ENCODE measurements at regions not wholly inside any gene's neighbourhood (a gene's known extent, or its start where the extent isn't known, plus 50 kb on each side); places are given as distances from the start of the nearest gene placed in this dataset.

DNA sequence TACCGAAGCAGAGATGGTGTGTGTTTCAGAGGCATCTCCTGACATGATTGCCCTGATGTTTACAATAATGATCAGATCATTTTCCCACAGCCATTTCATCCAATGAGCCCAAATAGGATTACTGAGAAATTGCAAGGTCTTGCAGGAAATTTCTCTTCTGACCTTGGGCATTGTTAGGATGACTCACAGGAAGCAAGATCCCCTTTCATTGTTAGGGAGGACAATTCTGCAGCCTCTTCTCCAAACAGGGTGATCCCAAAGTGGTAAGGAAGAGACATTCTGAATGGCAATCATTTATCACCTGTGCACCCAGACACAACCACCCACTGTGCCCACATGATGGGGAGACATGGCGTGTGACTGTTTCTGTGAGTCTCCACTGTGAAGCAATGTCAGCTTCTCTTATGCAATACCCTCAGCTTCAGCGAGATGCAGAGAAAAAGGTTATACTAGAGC is 306.7 kb upstream of the XYLT1 start:
- Histone ChIP-seq H3K9ac (ENCODE audit: low read length) (no peak overlapping the region), H3K9me3 (ENCODE audit: low read length) (no peaks in the 10 kb centered on the region), H3K27me3 (ENCODE audit: control insufficient read depth in 1 of 2, insufficient read depth in 2 of 2, low read length in 2 of 2) (no peaks in the 10 kb centered on the region), H3K36me3 (ENCODE audit: insufficient read depth, low read length) (no peaks in the 10 kb centered on the region), H3K4me1 (ENCODE audit: insufficient read depth, low read length) (no peaks in the 10 kb centered on the region), H3K27ac (ENCODE audit: low read depth, low read length) (no peak overlapping the region), H3K4me3 (ENCODE audit: low read depth in 1 of 2, low read length in 2 of 2) (no peak overlapping the region)

DNA sequence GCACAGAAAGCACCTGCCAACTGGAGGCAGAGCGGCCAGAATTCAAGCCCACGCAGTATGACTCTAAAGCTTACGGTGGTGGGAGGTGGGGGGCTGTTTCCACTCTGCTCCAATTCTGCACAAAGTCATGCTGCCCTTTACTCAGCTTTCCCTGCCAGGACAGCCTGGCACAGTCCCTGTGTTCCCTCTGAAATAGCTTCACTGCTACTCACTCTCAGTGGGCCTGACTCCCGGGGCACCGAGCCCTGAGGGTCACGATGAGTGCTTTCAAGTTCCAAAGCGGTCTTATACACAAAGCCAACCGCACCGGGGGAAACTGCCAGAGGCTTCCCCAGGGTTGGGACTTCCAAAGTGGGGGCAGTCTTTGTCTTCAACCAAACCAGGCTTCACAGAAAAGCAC is 306.1 kb upstream of the XYLT1 start:
- Histone ChIP-seq H3K9me3 (ENCODE audit: low read length) (no peaks in the 10 kb centered on the region), H3K36me3 (ENCODE audit: insufficient read depth, low read length) (no peaks in the 10 kb centered on the region), H3K4me1 (ENCODE audit: insufficient read depth, low read length) (no peaks in the 10 kb centered on the region), H3K4me3 (ENCODE audit: low read depth in 1 of 2, low read length in 2 of 2) (no peak overlapping the region), H3K9ac (ENCODE audit: low read length) (no peak overlapping the region), H3K27me3 (ENCODE audit: control insufficient read depth in 1 of 2, insufficient read depth in 2 of 2, low read length in 2 of 2) (no peaks in the 10 kb centered on the region), H3K27ac (ENCODE audit: low read depth, low read length) (no peak overlapping the region)

DNA sequence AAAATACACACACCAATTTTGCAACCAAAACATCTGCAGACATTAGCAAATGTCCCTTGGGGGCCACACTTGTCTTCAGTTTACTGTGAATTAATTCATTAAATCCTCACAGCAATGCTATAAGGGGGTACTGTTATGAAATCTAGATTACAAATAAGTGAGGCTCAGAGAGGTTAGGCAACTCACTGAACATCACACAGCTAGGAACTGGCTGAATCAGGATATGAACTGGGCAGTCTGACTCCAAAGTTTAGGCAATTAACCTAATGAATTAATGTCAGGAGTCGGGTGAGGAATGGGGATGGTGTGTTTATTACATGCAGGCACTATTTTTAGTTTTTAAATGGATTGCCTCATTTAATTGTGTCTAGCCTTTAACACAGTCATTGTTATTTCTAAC is 305.7 kb upstream of the XYLT1 start:
- no peaks in the 10 kb centered on the region for H3K4me1 ChIP-seq (ENCODE audit: insufficient read depth, low read length)
- H3K27ac ChIP-seq (ENCODE audit: low read depth, low read length): no peak overlapping the region
- H3K27me3 ChIP-seq (ENCODE audit: control insufficient read depth in 1 of 2, insufficient read depth in 2 of 2, low read length in 2 of 2): no peaks in the 10 kb centered on the region

DNA sequence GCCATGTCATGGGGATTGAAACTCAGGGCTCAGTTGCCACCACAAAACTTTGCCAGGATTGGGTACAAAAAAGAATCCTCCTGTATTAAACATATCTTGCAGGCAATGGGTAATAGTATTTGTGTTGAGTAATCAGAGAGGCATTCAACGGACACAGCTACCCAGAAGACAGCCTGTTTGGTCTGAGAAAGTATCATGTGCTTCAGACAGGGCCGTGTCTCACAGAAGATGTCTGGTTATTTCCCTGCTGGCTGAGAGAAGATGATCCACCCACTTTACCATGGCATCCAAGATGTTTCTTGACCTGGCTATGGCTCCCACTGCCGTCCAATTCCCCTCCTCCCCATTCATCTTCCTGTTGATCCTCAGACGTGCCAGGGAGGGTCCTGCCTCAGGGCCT is 304.3 kb upstream of the XYLT1 start:
- H3K4me3 ChIP-seq (ENCODE audit: low read depth in 1 of 2, low read length in 2 of 2): no peak overlapping the region
- H3K36me3 ChIP-seq (ENCODE audit: insufficient read depth, low read length): no peaks in the 10 kb centered on the region
- no peaks in the 10 kb centered on the region for H3K4me1 ChIP-seq (ENCODE audit: insufficient read depth, low read length)

More for the DNA sequence above, 305.7 kb upstream of the XYLT1 start:
- no peak overlapping the region for H3K9ac ChIP-seq (ENCODE audit: low read length)
- H3K4me3 ChIP-seq (ENCODE audit: low read depth in 1 of 2, low read length in 2 of 2): no peak overlapping the region
- no peaks in the 10 kb centered on the region for H3K9me3 ChIP-seq (ENCODE audit: low read length)
- H3K36me3 ChIP-seq (ENCODE audit: insufficient read depth, low read length): no peaks in the 10 kb centered on the region

DNA sequence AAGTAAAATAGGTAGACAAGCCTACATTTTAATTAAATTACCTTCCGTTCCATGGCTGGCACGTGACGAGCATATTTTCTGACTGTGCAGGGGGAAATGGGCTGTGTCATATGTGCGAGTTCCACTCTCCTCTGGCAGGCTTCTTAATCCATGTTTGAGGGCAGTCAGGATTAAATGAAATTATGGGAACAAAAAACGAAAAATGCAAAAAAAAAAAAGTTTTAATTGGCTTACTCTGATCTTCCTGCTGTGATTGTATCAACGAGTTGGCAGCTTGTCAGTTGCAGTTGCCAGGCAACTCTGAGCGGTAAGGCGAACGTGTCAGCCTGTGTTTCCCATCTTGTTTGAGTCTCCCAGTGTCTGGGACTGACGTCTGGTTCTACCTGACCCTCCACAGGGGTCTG is 302.9 kb upstream of the XYLT1 start:
- Histone ChIP-seq H3K4me3 (ENCODE audit: low read depth in 1 of 2, low read length in 2 of 2) (no peak overlapping the region), H3K9me3 (ENCODE audit: low read length) (no peaks in the 10 kb centered on the region), H3K4me1 (ENCODE audit: insufficient read depth, low read length) (no peaks in the 10 kb centered on the region), H3K36me3 (ENCODE audit: insufficient read depth, low read length) (no peaks in the 10 kb centered on the region), H3K9ac (ENCODE audit: low read length) (no peak overlapping the region), H3K27ac (ENCODE audit: low read depth, low read length) (no peak overlapping the region), H3K27me3 (ENCODE audit: control insufficient read depth in 1 of 2, insufficient read depth in 2 of 2, low read length in 2 of 2) (no peaks in the 10 kb centered on the region)

More for the DNA sequence above, 304.3 kb upstream of the XYLT1 start:
- H3K9ac ChIP-seq (ENCODE audit: low read length): no peak overlapping the region
- H3K27me3 ChIP-seq (ENCODE audit: control insufficient read depth in 1 of 2, insufficient read depth in 2 of 2, low read length in 2 of 2): no peaks in the 10 kb centered on the region
- no peaks in the 10 kb centered on the region for H3K9me3 ChIP-seq (ENCODE audit: low read length)
- no peak overlapping the region for H3K27ac ChIP-seq (ENCODE audit: low read depth, low read length)

DNA sequence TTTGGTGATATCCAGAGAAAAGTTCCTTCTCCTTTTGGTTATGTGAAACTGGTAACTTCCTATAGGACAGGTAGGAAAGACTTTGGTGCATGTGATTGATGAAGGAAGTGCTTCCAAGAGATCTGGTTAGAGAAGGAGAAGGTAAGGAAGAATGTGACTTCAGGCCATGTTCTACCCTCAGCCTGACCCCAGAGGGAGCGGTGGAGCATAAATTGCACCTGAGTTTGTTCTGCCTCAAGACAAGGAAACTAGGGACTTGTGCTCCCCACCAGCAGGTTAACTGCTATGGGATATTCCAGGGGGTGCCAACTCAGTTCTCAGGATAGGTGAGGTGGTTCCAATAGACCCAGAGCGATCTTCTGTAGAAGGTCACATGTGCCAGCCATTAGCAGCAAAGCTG is 299.3 kb upstream of the XYLT1 start:
- H3K4me3 ChIP-seq (ENCODE audit: low read depth in 1 of 2, low read length in 2 of 2): no peak overlapping the region
- H3K9me3 ChIP-seq (ENCODE audit: low read length): no peaks in the 10 kb centered on the region
- no peak overlapping the region for H3K9ac ChIP-seq (ENCODE audit: low read length)
- H3K4me1 ChIP-seq (ENCODE audit: insufficient read depth, low read length): no peaks in the 10 kb centered on the region
- H3K27ac ChIP-seq (ENCODE audit: low read depth, low read length): no peak overlapping the region
- H3K27me3 ChIP-seq (ENCODE audit: control insufficient read depth in 1 of 2, insufficient read depth in 2 of 2, low read length in 2 of 2): no peaks in the 10 kb centered on the region
- no peaks in the 10 kb centered on the region for H3K36me3 ChIP-seq (ENCODE audit: insufficient read depth, low read length)

DNA sequence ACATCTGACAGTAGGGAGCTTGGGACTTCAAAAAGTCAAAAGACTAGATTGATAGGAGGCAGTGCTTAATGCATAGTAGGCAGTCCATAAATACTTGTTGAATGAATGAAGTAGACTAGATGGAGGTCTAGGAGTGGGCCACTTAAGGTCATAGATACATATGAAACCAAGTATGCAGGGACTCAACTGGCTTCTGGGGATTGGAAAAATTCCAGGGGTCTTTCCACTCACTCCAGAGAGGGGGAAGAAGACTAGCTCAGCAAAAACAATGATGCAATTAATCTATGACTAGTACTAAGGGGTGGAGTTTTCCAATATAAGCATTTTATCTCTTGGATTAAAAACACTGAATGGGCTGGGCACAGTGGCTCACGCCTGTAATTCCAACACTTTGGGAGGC is 298.3 kb upstream of the XYLT1 start:
- Histone ChIP-seq H3K4me3 (ENCODE audit: low read depth in 1 of 2, low read length in 2 of 2) (no peak overlapping the region), H3K36me3 (ENCODE audit: insufficient read depth, low read length) (no peaks in the 10 kb centered on the region), H3K27me3 (ENCODE audit: control insufficient read depth in 1 of 2, insufficient read depth in 2 of 2, low read length in 2 of 2) (no peaks in the 10 kb centered on the region), H3K9ac (ENCODE audit: low read length) (no peak overlapping the region), H3K9me3 (ENCODE audit: low read length) (no peaks in the 10 kb centered on the region), H3K27ac (ENCODE audit: low read depth, low read length) (no peak overlapping the region), H3K4me1 (ENCODE audit: insufficient read depth, low read length) (no peaks in the 10 kb centered on the region)

DNA sequence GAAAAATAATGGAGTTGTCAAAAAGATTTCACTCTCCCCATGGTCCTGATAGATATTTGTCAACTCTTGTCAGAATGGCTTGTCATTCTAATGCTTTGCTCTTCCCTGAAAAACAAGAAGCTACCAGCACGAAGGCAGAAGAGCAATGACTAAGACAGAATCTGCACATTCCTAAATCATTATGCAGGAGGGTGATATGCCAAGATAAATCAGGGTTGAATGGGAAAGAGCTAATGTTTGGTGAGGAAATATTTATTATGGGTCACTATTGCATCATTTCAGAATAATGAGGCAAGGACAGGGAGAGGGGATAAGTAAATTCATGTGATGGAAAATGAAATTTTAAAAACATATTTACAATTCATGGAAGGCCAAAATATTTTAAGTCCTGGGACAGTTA is 297.5 kb upstream of the XYLT1 start:
- H3K27ac ChIP-seq (ENCODE audit: low read depth, low read length): no peak overlapping the region
- H3K27me3 ChIP-seq (ENCODE audit: control insufficient read depth in 1 of 2, insufficient read depth in 2 of 2, low read length in 2 of 2): no peaks in the 10 kb centered on the region
- no peak overlapping the region for H3K9ac ChIP-seq (ENCODE audit: low read length)
- no peaks in the 10 kb centered on the region for H3K9me3 ChIP-seq (ENCODE audit: low read length)
- no peak overlapping the region for H3K4me3 ChIP-seq (ENCODE audit: low read depth in 1 of 2, low read length in 2 of 2)
- H3K36me3 ChIP-seq (ENCODE audit: insufficient read depth, low read length): no peaks in the 10 kb centered on the region
- no peaks in the 10 kb centered on the region for H3K4me1 ChIP-seq (ENCODE audit: insufficient read depth, low read length)

DNA sequence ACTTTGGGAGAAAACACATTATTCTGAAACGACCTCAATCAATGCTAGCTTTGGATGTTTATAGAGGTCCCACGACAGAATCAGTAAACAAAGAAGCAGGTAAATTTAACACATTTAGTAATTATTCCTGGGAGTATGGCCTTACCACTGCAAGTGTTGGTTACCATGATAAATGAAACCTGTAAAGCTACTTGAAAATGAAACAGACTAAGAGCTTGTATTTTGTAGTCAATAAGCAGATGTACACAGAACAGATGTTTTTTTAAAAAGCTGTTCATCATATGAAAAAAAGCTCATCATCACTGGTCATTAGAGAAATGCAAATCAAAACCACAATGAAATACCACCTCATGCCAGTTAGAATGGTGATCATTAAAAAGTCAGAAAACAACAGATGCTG is 295.3 kb upstream of the XYLT1 start:
- no peaks in the 10 kb centered on the region for H3K36me3 ChIP-seq (ENCODE audit: insufficient read depth, low read length)
- H3K4me1 ChIP-seq (ENCODE audit: insufficient read depth, low read length): no peaks in the 10 kb centered on the region
- no peak overlapping the region for H3K9ac ChIP-seq (ENCODE audit: low read length)
- H3K4me3 ChIP-seq (ENCODE audit: low read depth in 1 of 2, low read length in 2 of 2): no peak overlapping the region
- no peaks in the 10 kb centered on the region for H3K9me3 ChIP-seq (ENCODE audit: low read length)
- H3K27me3 ChIP-seq (ENCODE audit: control insufficient read depth in 1 of 2, insufficient read depth in 2 of 2, low read length in 2 of 2): no peaks in the 10 kb centered on the region
- no peak overlapping the region for H3K27ac ChIP-seq (ENCODE audit: low read depth, low read length)

DNA sequence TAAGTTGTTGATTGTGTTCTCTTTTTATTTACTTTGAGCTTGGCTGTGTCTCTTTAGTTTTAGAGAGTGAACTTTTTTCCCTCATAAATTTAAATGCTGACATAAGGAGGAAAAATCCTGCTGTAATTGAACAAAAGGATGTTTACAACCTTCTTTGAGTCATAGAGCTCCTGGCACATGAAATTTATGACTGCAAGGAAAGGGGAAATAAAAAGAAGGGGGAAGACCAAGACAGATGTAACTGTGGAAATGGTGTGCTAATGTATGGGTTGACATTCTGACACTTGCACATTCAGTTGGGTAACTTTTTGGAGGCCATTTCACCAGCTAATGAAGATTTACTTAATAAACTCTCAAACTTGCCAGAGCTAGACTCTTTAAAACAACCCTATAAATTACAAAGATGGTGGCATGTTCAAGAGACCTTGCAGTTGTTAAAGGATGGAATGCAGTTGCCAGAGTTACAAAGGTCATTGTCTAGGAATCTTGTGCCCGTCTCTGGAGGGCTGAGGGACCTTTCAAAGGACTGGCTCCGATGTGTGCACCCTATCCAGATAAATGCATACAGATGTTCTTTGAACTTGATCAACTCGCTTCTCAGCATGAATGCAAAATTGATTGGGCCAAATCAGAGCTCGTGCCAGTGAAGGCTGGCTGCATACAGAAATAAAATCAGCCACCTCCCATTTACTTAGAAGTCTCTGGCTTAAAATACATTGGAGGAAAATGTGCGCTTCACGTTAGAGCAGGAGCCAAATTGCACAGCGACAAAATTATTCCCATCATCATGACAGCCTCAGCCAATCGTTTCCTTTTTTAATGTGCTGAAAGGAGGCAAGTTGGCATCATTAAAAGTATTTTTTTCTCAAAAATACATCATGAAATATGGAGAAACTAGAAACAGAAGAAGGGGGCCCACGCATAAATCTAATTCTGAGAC is 289.0 kb upstream of the XYLT1 start:
- no peak overlapping the region for H3K9ac ChIP-seq (ENCODE audit: low read length)
- H3K4me3 ChIP-seq (ENCODE audit: low read depth in 1 of 2, low read length in 2 of 2): no peak overlapping the region
- no peaks in the 10 kb centered on the region for H3K9me3 ChIP-seq (ENCODE audit: low read length)
- H3K36me3 ChIP-seq (ENCODE audit: insufficient read depth, low read length): no peaks in the 10 kb centered on the region
- no peaks in the 10 kb centered on the region for H3K27me3 ChIP-seq (ENCODE audit: control insufficient read depth in 1 of 2, insufficient read depth in 2 of 2, low read length in 2 of 2)
- H3K4me1 ChIP-seq (ENCODE audit: insufficient read depth, low read length): no peaks in the 10 kb centered on the region
- no peak overlapping the region for H3K27ac ChIP-seq (ENCODE audit: low read depth, low read length)

DNA sequence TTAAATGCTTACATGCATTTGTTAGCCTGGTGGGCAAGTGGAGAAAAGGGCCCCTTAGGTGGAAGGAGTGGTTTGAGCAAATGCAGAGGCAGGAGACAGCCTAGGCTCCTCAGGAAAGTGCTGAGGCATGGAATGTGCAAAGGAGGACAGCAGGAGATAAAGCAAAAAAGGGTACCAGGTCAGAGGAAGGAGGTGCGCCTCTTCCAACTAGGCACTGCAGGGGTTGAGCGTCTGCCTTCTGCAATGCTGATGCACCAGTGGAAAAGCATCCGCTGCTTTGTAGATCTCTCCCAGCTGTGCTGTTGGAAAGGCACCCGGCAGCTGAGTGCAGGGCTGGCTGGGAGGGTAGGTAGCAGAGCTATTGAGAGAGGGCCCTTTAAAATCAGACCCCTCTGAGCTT is 287.0 kb upstream of the XYLT1 start:
- Histone ChIP-seq H3K4me3 (ENCODE audit: low read depth in 1 of 2, low read length in 2 of 2) (no peak overlapping the region), H3K9me3 (ENCODE audit: low read length) (no peaks in the 10 kb centered on the region), H3K4me1 (ENCODE audit: insufficient read depth, low read length) (no peaks in the 10 kb centered on the region), H3K27me3 (ENCODE audit: control insufficient read depth in 1 of 2, insufficient read depth in 2 of 2, low read length in 2 of 2) (no peaks in the 10 kb centered on the region), H3K9ac (ENCODE audit: low read length) (no peak overlapping the region), H3K27ac (ENCODE audit: low read depth, low read length) (no peak overlapping the region), H3K36me3 (ENCODE audit: insufficient read depth, low read length) (no peaks in the 10 kb centered on the region)

DNA sequence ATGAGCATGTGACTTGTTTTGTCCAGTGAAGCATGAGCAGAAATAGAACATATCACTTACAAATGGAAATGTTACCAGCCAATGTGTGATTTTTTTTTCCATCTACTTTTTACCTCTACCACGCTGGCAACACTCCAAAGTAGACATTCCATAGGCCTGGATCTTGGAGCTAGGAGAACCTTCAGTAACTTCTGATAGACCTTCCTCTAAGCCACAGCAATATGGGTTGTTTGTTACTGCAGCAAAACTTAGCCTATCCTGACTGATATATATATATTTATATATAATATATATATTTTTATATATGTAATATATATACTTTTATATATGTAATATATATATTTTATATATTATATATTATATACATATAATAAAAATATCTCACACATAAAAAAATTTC is 284.4 kb upstream of the XYLT1 start:
- Histone ChIP-seq H3K4me1 (ENCODE audit: insufficient read depth, low read length) (no peaks in the 10 kb centered on the region), H3K27ac (ENCODE audit: low read depth, low read length) (no peak overlapping the region), H3K4me3 (ENCODE audit: low read depth in 1 of 2, low read length in 2 of 2) (no peak overlapping the region), H3K9me3 (ENCODE audit: low read length) (no peaks in the 10 kb centered on the region), H3K9ac (ENCODE audit: low read length) (no peak overlapping the region), H3K36me3 (ENCODE audit: insufficient read depth, low read length) (no peaks in the 10 kb centered on the region), H3K27me3 (ENCODE audit: control insufficient read depth in 1 of 2, insufficient read depth in 2 of 2, low read length in 2 of 2) (no peaks in the 10 kb centered on the region)

All from muscle layer of colon (tissue), 2 donors.